ENCODE measurements at regions not wholly inside any gene's neighbourhood (a gene's known extent, or its start where the extent isn't known, plus 50 kb on each side); places are given as distances from the start of the nearest gene placed in this dataset.
A peak's percentile ranks its signal among the peaks of the same experiment; 100 is the strongest.

- no peaks in the 10 kb centered on the region for H3K36me3 Mint-ChIP-seq (ENCODE audit: insufficient read depth)
Observed at GRCh38 chr5:172505845-172506244, 51.5 kb upstream of the SH3PXD2B start.

GRCh38 chr5:172505403-172505759 lies 51.1 kb upstream of the SH3PXD2B start:
- Mint-ChIP-seq H3K4me3 (ENCODE audit: low read depth) (no peak overlapping the region), H3K27me3 (peaks cover 56% of the 10 kb centered on the region)

More at GRCh38 chr5:172505845-172506244, 51.5 kb upstream of the SH3PXD2B start:
- no peak for TF ChIP-seq CTCF (IDR thresholded peaks at IDR 0.05; ENCODE audit: unreplicated experiment)
- Mint-ChIP-seq H3K27ac (no peak overlapping the region), H3K27me3 (peaks cover 57% of the 10 kb centered on the region), H3K4me3 (ENCODE audit: low read depth) (no peak overlapping the region), H3K9me3 (ENCODE audit: low read depth) (no peaks in the 10 kb centered on the region), H3K4me1 (ENCODE audit: low read depth) (peaks cover 14% of the 10 kb centered on the region)
- DNase-seq (ENCODE audit: low spot score, unreplicated experiment) = peak; percentile 5

GRCh38 chr5:172504701-172505402 lies 50.5 kb upstream of the SH3PXD2B start:
- peaks cover 13% of the 10 kb centered on the region for H3K4me1 Mint-ChIP-seq (ENCODE audit: low read depth)
- H3K4me3 Mint-ChIP-seq (ENCODE audit: low read depth) = no peak overlapping the region
- no peaks in the 10 kb centered on the region for H3K36me3 Mint-ChIP-seq (ENCODE audit: insufficient read depth)
- no peak for TF ChIP-seq CTCF (IDR thresholded peaks at IDR 0.05; ENCODE audit: unreplicated experiment)
- no peaks in the 10 kb centered on the region for H3K9me3 Mint-ChIP-seq (ENCODE audit: low read depth)
- no peak overlapping the region for H3K27ac Mint-ChIP-seq
- peak; percentile 3 for DNase-seq (ENCODE audit: low spot score, unreplicated experiment)
- H3K27me3 Mint-ChIP-seq = peaks cover 60% of the 10 kb centered on the region

More at GRCh38 chr5:172505403-172505759, 51.1 kb upstream of the SH3PXD2B start:
- Mint-ChIP-seq H3K27ac (no peak overlapping the region), H3K9me3 (ENCODE audit: low read depth) (no peaks in the 10 kb centered on the region), H3K4me1 (ENCODE audit: low read depth) (peaks cover 14% of the 10 kb centered on the region), H3K36me3 (ENCODE audit: insufficient read depth) (no peaks in the 10 kb centered on the region)
- peak; percentile 3 for DNase-seq (ENCODE audit: low spot score, unreplicated experiment)
- TF ChIP-seq CTCF (IDR thresholded peaks at IDR 0.05; ENCODE audit: unreplicated experiment) = no peak

GRCh38 chr5:172503925-172504700 lies 49.8 kb upstream of the SH3PXD2B start:
- TF ChIP-seq CTCF (IDR thresholded peaks at IDR 0.05; ENCODE audit: unreplicated experiment) = no peak
- H3K27me3 Mint-ChIP-seq = peaks cover 60% of the 10 kb centered on the region
- peak; percentile 8 for DNase-seq (ENCODE audit: low spot score, unreplicated experiment)
- H3K36me3 Mint-ChIP-seq (ENCODE audit: insufficient read depth) = no peaks in the 10 kb centered on the region
- no peak overlapping the region for H3K4me3 Mint-ChIP-seq (ENCODE audit: low read depth)
- H3K27ac Mint-ChIP-seq = no peak overlapping the region
- no peaks in the 10 kb centered on the region for H3K9me3 Mint-ChIP-seq (ENCODE audit: low read depth)
- H3K4me1 Mint-ChIP-seq (ENCODE audit: low read depth) = peaks cover 10% of the 10 kb centered on the region
